Bone marrow (tissue), 2 donors: ENCODE measurements at regions not wholly inside any gene's neighbourhood (a gene's known extent, or its start where the extent isn't known, plus 50 kb on each side); places are given as distances from the start of the nearest gene placed in this dataset.
A peak's percentile ranks its signal among the peaks of the same experiment; 100 is the strongest.

Experiments used
- DNase-seq, 2 donors: peaks; one replicate each; lab custom pipeline; 2025; lab: John Stamatoyannopoulos, UW

GRCh38 chr16:79298894-79299799 lies 301.4 kb downstream of the MAF start:
- DNase-seq: no peak

- DNase-seq: no peak
Measured at GRCh38 chr16:79298476-79298875, 302.1 kb downstream of the MAF start.

- no peak for DNase-seq
Measured at GRCh38 chr16:79297805-79298204, 302.7 kb downstream of the MAF start.

GRCh38 chr16:79297296-79297695 lies 303.2 kb downstream of the MAF start:
- no peak for DNase-seq

GRCh38 chr16:79296491-79296890 lies 304.0 kb downstream of the MAF start:
- DNase-seq: no peak

DNA sequence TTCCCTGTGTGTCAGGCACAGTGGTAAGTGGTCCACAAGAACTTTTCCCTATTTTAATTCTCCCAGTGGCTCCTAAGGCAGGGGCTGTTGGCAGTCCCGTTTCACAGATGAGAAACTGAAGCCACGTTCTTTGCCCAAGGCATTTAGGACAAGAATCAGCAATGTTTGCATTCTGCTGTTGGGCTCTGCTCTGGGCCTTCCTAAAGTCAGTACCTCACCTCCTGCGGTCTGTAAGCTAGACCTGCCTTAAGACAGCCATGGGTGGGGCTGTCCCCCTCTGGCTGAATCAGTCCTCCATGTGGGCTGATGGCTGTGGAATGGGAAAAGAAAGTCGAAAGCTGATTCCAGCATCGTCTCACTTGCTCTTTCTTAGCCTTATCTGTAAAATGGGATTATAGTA lies 304.8 kb downstream of the MAF start:
- no peak for DNase-seq

- no peak for DNase-seq
Measured at GRCh38 chr16:79295162-79295561, 305.4 kb downstream of the MAF start.

DNA sequence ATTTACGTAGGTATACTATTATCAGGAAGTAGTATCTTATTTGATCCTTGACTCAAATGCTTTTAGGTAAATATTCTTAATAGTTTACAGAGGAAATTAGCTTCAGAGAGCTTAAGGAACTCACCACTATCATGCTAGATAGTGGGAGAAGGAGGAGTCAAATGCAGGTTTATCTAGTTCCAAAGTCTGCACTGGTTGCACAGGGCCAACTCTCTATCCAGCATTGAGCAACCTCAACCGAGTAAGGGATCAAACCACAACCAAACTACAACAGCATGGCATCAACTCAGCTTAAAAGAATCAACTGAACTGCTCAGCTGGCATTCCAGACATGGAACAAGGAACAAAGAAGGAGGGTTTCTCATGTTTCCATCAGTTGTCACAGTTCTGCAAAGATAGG lies 306.0 kb downstream of the MAF start:
- no peak for DNase-seq

- DNase-seq: no peak
Measured at GRCh38 chr16:79293836-79294460, 306.6 kb downstream of the MAF start.

GRCh38 chr16:79288066-79288465 lies 312.5 kb downstream of the MAF start:
- DNase-seq: no peak

DNA sequence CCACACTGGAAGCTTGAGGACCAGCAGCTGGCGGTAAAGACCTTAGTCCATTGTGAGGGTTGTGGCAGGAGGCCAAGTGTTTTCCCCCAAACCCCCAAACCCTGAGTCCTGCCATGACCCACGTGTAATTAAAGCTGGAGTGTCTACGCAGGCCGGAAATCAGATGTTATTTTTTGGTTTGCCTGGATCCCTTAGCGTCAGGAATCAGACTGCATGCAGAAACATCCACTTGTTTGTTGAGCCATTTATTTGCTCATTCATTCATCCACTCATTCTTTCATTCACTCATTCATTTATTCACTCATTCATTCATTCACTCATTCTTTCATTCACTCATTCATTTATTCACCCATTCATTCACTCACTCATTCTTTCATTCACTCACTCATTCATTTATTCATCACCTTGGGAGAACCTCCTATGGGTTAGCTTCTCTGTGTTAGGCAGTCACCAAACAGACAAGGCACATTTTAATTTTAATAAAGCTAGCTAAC lies 313.1 kb downstream of the MAF start:
- DNase-seq: no peak

DNA sequence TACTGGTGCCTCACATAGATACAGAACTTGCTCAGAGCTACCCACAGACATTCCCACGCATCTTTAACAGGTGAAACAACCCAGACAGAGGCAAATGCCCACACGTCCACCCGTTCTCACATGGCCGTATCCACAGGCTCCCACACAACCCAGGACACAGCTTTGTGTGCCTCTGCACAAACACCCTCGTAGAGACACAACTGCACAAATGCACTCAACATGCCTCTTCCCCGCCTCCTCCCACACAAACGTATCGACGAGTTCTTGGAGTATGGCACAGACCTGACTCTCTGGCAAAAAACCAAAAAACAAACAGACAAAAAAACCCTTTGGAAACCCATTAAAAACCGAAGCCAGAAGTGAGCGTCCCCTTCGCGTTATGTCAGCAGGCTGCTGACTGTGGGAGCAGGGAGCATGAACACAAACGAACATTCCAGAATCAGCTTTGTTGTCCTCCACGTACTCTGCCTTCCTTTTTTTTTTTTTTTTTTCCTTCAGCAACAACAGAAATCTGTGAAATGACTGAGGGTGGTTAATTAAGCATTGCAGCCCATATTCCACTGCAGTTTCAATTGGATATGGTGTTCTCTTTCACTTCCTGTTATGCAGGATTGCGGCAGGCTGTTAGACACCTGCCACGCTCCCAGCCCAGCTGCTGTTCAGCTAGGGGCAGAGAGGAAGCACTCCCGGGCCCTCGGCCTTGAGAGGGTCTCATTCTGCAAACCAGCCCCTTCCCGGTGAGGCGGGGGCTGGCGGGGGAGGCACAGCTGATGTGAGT lies 313.7 kb downstream of the MAF start:
- peak in 1 of 2 donors; percentile 2 for DNase-seq

GRCh38 chr16:79284766-79285165 lies 315.8 kb downstream of the MAF start:
- no peak for DNase-seq

DNA sequence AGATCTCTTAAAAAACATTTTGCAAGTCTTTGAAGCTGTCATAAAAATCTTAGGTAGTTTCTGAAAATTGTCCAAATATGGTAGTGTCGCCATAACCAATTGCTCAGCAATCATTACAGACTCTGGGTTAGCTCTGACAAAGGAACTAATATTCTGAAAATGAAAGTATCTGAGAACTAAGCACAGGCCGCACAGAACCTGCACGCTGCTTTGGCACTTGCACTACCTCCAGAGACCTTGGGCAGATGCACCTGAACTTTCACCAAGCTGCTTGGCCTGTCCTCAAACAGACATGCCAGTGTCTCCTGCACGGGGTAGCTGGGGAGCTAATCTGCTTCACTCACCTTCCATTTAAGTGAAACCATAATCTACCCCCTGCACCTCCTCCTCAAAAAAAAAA lies 317.0 kb downstream of the MAF start:
- no peak for DNase-seq

DNA sequence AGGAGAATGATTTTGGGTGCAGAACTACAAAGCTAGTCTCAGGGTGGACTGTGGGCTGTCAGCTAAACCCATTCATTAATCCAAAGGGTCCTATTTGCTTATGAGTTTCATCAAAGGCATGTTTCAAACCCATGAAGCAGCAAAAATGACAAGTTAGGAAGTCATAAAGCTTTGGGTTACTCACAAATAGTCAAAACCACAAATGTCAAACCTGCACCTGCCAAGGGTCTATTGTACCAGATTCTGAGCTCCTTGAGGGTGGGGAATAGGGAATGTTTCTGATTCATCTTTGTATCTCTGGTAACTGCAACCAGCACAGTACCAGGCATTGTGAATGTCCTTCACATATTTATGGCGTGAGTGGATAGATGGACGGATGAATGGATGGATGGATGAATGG lies 317.7 kb downstream of the MAF start:
- no peak for DNase-seq

DNA sequence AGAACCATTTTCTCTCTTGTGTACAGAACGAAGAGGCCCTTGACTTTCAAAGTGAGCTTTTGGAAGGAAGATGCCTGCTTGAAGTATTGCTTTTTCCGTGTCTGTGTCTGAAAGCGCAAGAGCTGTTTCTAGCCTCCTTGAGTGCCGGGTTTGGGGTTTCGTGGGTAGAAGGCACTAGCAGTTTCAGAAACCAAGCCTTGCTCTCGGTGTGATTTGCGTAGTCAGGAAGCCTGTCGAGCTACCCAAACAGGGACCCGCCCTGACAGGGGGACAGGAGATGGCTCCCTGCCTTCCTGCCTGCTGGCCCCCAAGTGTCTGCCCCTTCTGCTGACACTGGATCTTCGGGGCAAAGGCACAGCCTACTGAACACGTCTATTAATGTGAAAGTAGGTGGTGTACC lies 322.0 kb downstream of the MAF start:
- DNase-seq: no peak

- no peak for DNase-seq
Measured at GRCh38 chr16:79276501-79276900, 324.0 kb downstream of the MAF start.

DNA sequence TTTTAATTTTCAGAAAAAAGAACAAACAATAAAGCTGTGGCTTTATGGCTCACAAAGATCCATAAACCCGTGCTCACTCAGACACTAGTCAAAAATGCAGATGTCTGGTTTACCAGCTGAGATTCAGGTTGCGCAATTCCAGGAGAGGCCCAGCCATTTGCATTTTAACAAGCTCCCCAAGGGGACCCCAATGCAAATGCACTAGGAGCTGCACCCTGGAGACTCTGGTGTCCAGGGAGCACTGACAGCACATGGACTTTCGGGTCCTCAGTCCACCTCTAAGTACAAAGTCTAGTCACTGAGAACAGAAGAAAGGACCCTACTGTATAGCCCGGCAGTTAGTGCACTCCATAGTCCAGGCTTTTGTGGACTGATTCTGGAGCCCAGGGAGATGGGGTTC lies 326.3 kb downstream of the MAF start:
- DNase-seq: no peak

- DNase-seq: no peak
Measured at GRCh38 chr16:79272141-79272577, 328.4 kb downstream of the MAF start.

DNA sequence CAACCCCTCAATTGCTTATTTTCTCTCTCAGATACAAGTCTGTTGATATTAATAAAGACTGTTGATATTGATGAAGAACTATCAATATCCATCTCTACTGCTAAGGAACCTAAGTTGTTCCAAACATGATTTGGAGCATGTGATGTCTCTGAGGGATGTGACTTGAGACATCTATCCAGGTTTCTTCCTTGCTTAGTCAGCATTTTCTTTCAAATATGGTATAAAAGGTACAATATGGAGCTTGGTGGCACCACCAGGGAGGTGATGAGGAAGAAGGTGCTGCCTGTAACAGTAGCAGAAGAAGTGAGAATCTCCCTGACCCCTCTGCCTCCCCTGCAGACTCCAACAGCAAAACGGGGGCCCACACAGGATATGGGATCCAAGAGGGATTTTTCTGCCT lies 329.0 kb downstream of the MAF start:
- DNase-seq: no peak

- DNase-seq: no peak
Measured at GRCh38 chr16:79270011-79270410, 330.5 kb downstream of the MAF start.

DNA sequence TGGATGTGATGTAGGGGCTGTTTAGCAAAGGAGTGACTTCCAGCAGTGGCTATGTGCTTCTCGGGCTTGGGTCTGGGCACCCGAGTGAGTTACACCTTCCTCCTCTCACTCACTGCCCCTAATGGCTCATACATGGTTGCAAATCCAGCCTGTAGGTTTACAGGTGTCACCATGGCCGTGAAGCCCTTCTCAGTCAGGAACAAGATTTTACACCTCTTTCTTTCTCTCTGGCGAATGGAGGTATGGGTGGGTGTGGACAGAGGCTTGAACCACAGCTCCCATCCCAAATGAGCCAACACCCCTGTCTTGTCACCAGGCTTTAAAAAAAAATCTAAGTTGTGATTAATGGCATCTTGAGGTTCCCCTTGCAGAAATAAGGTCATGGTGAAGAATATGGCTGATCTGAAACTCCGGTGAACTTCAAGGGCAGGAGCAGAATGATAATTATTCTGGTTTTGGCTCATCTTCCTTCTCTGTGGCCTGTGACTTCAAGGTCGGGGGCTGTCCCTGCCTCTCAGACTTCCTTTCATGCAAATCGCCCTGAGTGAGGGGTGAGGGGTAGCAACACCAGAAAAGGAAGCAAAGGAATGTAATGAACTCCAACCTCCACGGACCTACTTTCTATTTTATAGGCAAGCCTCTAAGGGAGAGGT lies 331.2 kb downstream of the MAF start:
- no peak for DNase-seq
